ENCODE measurements at regions not wholly inside any gene's neighbourhood (a gene's known extent, or its start where the extent isn't known, plus 50 kb on each side); places are given as distances from the start of the nearest gene placed in this dataset.

- TF ChIP-seq POLR2AphosphoS5 (IDR thresholded peaks at IDR 0.05) (no peak), EP300 (conservative IDR thresholded peaks at IDR 0.05; ENCODE audit: poor library complexity, severe bottlenecking) (no peak), CTCF (IDR thresholded peaks at IDR 0.05; ENCODE audit: poor library complexity, severe bottlenecking) (no peak)
These were observed 1471.7 kb downstream of the CDH8 start for GRCh38 chr16:60564588-60564987.

Data from neural cell (in vitro differentiated cells).